ENCODE measurements at regions not wholly inside any gene's neighbourhood (a gene's known extent, or its start where the extent isn't known, plus 50 kb on each side); places are given as distances from the start of the nearest gene placed in this dataset.

DNA sequence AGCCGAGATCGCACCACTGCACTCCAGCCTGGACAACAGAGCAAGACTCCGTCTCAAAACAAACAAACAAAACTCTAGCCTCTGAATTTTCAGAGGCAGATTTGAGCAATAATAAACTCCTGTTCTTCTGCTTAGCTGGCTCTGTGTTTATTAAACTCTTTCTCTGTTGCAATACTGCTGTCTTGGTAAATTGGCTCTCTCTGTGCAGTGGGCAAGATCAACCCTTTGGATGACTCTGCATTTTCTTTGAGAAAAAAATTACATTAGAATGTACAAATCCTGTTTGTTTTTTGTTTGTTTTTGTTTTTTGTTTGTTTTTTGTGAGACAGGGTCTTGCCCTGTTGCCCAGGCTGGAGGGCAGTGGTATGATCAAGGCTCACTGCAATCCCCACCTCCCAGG, 75.8 kb upstream of the RPH3AL start:
- no peak overlapping the region for H3K4me3 ChIP-seq
- H3K27me3 ChIP-seq (ENCODE audit: insufficient read depth in 3 of 3, low read length in 2 of 3) = no peaks in the 10 kb centered on the region
- H3K9me3 ChIP-seq = no peaks in the 10 kb centered on the region
- intact Hi-C loops (cut with DNase I) = no loop called here
- H3K27ac ChIP-seq = no peak overlapping the region
- H3K36me3 ChIP-seq (ENCODE audit: insufficient read depth in 1 of 2, low read depth in 1 of 2) = no peaks in the 10 kb centered on the region
- no peak for DNase-seq
- H3K4me1 ChIP-seq = no peaks in the 10 kb centered on the region
- 96 to 98% (median 97%) methylated on average over 3 of the region's 3 CpGs for WGBS, 3 donors
- no peak for ATAC-seq
- TF ChIP-seq, protein P1, sequence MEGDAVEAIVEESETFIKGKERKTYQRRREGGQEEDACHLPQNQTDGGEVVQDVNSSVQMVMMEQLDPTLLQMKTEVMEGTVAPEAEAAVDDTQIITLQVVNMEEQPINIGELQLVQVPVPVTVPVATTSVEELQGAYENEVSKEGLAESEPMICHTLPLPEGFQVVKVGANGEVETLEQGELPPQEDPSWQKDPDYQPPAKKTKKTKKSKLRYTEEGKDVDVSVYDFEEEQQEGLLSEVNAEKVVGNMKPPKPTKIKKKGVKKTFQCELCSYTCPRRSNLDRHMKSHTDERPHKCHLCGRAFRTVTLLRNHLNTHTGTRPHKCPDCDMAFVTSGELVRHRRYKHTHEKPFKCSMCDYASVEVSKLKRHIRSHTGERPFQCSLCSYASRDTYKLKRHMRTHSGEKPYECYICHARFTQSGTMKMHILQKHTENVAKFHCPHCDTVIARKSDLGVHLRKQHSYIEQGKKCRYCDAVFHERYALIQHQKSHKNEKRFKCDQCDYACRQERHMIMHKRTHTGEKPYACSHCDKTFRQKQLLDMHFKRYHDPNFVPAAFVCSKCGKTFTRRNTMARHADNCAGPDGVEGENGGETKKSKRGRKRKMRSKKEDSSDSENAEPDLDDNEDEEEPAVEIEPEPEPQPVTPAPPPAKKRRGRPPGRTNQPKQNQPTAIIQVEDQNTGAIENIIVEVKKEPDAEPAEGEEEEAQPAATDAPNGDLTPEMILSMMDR (IDR thresholded peaks at IDR 0.05) = no peak

DNA sequence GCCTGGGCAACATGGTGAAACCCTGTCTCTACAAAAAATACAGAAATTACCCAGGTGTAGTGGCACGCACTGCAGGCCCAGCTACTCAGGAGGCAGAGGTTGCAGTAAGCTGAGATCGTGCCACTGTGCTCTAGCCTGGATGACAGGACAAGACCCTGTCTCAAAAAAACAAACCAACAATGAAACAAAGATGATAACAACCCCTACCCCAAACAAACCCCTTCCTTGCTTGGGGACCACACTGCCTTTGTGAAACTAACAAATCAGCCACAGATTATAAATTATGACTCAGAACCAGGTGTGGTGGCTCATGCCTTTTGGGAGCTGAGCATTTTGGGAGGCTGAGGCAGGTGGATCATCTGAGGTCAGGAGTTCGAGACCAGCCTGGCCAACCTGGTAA, 75.3 kb upstream of the RPH3AL start:
- no peak for ATAC-seq
- Histone ChIP-seq H3K9me3 (no peaks in the 10 kb centered on the region), H3K4me3 (no peak overlapping the region), H3K36me3 (ENCODE audit: insufficient read depth in 1 of 2, low read depth in 1 of 2) (no peaks in the 10 kb centered on the region), H3K27me3 (ENCODE audit: insufficient read depth in 3 of 3, low read length in 2 of 3) (no peaks in the 10 kb centered on the region), H3K4me1 (no peaks in the 10 kb centered on the region), H3K27ac (no peak overlapping the region)
- TF ChIP-seq, protein P1 (IDR thresholded peaks at IDR 0.05) = no peak
- WGBS, 3 donors = 85 to 89% (median 85%) methylated on average over 3 of the region's 3 CpGs
- DNase-seq = no peak
- intact Hi-C loops (cut with DNase I) = no loop called here

DNA sequence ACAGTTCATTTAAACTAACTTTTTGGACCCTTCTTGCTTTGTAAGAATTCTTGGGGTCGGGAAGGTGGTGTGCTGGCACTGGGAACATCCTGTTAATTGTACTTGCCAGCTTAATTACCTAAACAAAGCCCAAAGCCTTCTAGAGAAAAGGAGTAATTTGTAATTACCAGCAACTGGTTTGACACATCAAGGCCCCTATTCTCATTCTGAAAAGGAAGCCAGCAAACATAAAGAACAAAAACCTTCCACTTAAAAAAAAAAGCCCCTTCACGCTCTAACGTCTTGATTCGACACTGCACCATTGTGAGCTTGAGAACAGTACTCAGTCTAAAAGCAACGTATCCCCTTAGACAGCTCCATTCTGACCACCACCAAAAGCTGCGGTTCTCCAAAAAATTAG, 74.7 kb upstream of the RPH3AL start:
- Histone ChIP-seq H3K9me3 (no peaks in the 10 kb centered on the region), H3K4me3 (no peak overlapping the region), H3K27ac (no peak overlapping the region), H3K36me3 (ENCODE audit: insufficient read depth in 1 of 2, low read depth in 1 of 2) (no peaks in the 10 kb centered on the region), H3K27me3 (ENCODE audit: insufficient read depth in 3 of 3, low read length in 2 of 3) (no peaks in the 10 kb centered on the region), H3K4me1 (no peaks in the 10 kb centered on the region)
- no peak for DNase-seq
- intact Hi-C loops (cut with DNase I) = no loop called here
- TF ChIP-seq, protein P1 (IDR thresholded peaks at IDR 0.05) = no peak
- WGBS, 3 donors = 24 to 33% (median 32%) methylated on average over 6 of the region's 6 CpGs
- no peak for ATAC-seq

DNA sequence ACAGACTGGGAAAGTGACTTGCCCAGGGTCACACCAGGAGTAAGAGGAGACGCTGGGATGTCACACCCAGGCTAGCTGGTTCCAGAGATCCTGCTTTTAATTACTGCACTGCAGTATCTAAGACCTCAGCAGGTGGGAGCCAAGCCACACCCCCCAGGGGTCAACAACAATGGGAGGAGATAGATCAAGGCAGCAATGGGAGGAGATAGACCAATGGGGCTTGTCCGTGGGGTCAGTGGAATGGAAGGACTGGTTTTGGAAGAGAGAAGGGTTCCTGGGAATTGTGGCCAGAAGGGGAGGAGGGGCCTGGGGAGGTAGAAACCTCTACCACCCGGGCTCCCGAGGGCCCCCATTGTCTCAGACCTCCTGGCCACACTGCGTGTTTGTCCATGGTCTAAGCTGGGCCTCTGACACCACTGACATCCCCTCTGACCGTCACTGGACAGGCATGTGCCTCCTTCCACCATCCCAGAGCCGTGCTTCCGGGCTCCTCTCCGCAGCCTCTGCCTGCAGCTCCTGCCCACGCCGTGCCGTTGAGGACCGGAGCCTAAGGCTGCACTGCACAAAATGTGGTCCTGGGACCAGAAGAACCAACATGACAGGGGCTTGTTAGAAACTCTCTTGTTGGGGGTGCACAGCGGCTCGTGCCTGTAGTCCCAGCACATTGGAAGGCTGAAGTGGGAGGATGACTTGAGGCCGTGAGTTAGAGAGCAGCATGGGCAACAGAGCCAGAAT, 69.8 kb upstream of the RPH3AL start:
- WGBS, 3 donors = 65 to 79% (median 73%) methylated on average over 16 of the region's 16 CpGs
- no peaks in the 10 kb centered on the region for H3K4me1 ChIP-seq
- H3K27ac ChIP-seq = no peak overlapping the region
- no peak for ATAC-seq
- H3K9me3 ChIP-seq = no peaks in the 10 kb centered on the region
- intact Hi-C loops (cut with DNase I) = no loop called here
- no peak for DNase-seq
- H3K27me3 ChIP-seq (ENCODE audit: insufficient read depth in 3 of 3, low read length in 2 of 3) = peaks cover 0 to 3% (median 2%) of the 10 kb centered on the region in 3 donors
- TF ChIP-seq, protein P1 (IDR thresholded peaks at IDR 0.05) = no peak
- H3K4me3 ChIP-seq = no peak overlapping the region
- H3K36me3 ChIP-seq (ENCODE audit: insufficient read depth in 1 of 2, low read depth in 1 of 2) = no peaks in the 10 kb centered on the region
